GM19035 (cell line): ENCODE measurements at regions not wholly inside any gene's neighbourhood (a gene's known extent, or its start where the extent isn't known, plus 50 kb on each side); places are given as distances from the start of the nearest gene placed in this dataset.

Experiments
- ATAC-seq: cut with Tn5 transposase; IDR thresholded peaks from one replicate; pipeline ENCODE4 v1.9.1; 2021; ENCODE audit not compliant: unreplicated experiment

GRCh38 chr1:96374076-96374762 is 347.4 kb upstream of the PTBP2 start:
- no peak for ATAC-seq

- ATAC-seq, result no peak
These were observed 344.7 kb upstream of the PTBP2 start for GRCh38 chr1:96376846-96377245.

- ATAC-seq, result no peak
These were observed 337.0 kb upstream of the PTBP2 start for GRCh38 chr1:96384611-96385010.

- no peak for ATAC-seq
These were observed 333.8 kb upstream of the PTBP2 start for GRCh38 chr1:96387785-96388184.

- ATAC-seq, result no peak
These were observed 332.9 kb upstream of the PTBP2 start for GRCh38 chr1:96388421-96389310.

GRCh38 chr1:96400089-96400488 is 321.5 kb upstream of the PTBP2 start:
- no peak for ATAC-seq

GRCh38 chr1:96409087-96409486 is 312.5 kb upstream of the PTBP2 start:
- no peak for ATAC-seq

- ATAC-seq, result no peak
These were observed 311.9 kb upstream of the PTBP2 start for GRCh38 chr1:96409689-96410088.

- no peak for ATAC-seq
These were observed 310.6 kb upstream of the PTBP2 start for GRCh38 chr1:96411006-96411405.

- ATAC-seq, result no peak
These were observed 307.0 kb upstream of the PTBP2 start for GRCh38 chr1:96414598-96414997.

- ATAC-seq, result no peak
These were observed 305.4 kb upstream of the PTBP2 start for GRCh38 chr1:96416111-96416595.

GRCh38 chr1:96416701-96417444 is 304.7 kb upstream of the PTBP2 start:
- peak; percentile 93 for ATAC-seq

GRCh38 chr1:96418969-96419368 is 302.6 kb upstream of the PTBP2 start:
- no peak for ATAC-seq

- no peak for ATAC-seq
These were observed 296.7 kb upstream of the PTBP2 start for GRCh38 chr1:96424877-96425276.

- no peak for ATAC-seq
These were observed 296.0 kb upstream of the PTBP2 start for GRCh38 chr1:96425382-96426129.

GRCh38 chr1:96427616-96428015 is 294.0 kb upstream of the PTBP2 start:
- ATAC-seq, result no peak

- ATAC-seq, result no peak
These were observed 276.3 kb upstream of the PTBP2 start for GRCh38 chr1:96445302-96445701.

- no peak for ATAC-seq
These were observed 257.5 kb upstream of the PTBP2 start for GRCh38 chr1:96464066-96464465.

- ATAC-seq, result no peak
These were observed 257.1 kb upstream of the PTBP2 start for GRCh38 chr1:96464522-96464921.

- no peak for ATAC-seq
These were observed 256.6 kb upstream of the PTBP2 start for GRCh38 chr1:96464991-96465390.

GRCh38 chr1:96465441-96465840 is 256.1 kb upstream of the PTBP2 start:
- no peak for ATAC-seq
